ENCODE measurements at regions not wholly inside any gene's neighbourhood (a gene's known extent, or its start where the extent isn't known, plus 50 kb on each side); places are given as distances from the start of the nearest gene placed in this dataset.
A peak's percentile ranks its signal among the peaks of the same experiment; 100 is the strongest.

DNA sequence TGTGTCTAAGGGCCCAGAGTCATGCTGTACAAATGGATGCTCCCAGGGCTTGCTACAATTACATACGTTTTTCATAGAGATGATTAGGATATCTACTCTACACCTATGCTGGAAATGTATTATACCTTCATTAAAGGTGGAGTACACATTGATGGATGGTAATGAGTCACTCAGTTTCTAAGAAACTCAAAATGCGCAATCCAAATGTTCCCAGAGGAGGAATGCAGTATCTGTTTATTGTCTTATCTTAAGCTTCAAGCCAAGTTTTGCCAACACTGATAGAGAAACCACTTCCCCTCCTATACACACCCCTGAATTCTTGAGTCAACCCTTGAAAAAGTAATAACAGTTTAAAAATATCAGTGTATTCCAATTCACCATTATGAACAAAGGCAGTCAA, 266.6 kb upstream of the FAR2 start:
- in situ Hi-C loops (cut with HindIII; ENCODE audit: low sequenced_read_pairs), result no loop called here
- no peak overlapping the region for H3K4me3 ChIP-seq (ENCODE audit: low read depth, low read length)
- peak; percentile 20 for DNase-seq (ENCODE audit: low read depth, low spot score)
- TF ChIP-seq, protein P1, sequence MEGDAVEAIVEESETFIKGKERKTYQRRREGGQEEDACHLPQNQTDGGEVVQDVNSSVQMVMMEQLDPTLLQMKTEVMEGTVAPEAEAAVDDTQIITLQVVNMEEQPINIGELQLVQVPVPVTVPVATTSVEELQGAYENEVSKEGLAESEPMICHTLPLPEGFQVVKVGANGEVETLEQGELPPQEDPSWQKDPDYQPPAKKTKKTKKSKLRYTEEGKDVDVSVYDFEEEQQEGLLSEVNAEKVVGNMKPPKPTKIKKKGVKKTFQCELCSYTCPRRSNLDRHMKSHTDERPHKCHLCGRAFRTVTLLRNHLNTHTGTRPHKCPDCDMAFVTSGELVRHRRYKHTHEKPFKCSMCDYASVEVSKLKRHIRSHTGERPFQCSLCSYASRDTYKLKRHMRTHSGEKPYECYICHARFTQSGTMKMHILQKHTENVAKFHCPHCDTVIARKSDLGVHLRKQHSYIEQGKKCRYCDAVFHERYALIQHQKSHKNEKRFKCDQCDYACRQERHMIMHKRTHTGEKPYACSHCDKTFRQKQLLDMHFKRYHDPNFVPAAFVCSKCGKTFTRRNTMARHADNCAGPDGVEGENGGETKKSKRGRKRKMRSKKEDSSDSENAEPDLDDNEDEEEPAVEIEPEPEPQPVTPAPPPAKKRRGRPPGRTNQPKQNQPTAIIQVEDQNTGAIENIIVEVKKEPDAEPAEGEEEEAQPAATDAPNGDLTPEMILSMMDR (IDR thresholded peaks at IDR 0.05; ENCODE audit: low read depth, low read length), result no peak

DNA sequence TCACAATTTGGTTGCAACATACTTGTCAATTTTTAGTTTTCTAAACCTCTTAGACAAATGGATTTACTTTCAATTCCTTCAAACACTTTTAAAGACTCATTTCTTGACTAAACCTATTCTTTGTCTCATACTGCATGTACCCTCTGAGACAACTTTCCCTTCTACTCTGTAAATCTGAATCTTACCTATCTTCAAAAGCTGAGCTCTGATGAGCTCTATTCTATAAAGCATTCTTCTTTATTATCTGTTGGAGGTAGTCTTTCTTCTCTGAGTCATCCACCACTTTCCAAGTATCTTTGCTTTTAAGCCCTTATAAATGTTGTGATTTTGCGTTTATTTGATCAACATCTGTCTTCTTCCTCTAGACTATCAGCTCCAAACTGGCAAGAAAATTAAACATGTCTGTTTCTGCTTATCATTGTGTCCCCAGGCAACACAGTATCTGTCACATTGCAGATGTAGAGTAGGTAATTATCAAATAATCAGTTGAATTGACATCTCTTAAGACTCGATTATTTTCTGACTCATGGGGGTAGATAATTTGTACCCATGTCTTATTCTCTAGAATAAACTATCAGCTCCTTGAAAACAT, 265.6 kb upstream of the FAR2 start:
- DNase-seq (ENCODE audit: low read depth, low spot score), result no peak
- TF ChIP-seq, protein P1 (IDR thresholded peaks at IDR 0.05; ENCODE audit: low read depth, low read length), result no peak
- no peak overlapping the region for H3K4me3 ChIP-seq (ENCODE audit: low read depth, low read length)
- in situ Hi-C loops (cut with HindIII; ENCODE audit: low sequenced_read_pairs), result no loop called here

DNA sequence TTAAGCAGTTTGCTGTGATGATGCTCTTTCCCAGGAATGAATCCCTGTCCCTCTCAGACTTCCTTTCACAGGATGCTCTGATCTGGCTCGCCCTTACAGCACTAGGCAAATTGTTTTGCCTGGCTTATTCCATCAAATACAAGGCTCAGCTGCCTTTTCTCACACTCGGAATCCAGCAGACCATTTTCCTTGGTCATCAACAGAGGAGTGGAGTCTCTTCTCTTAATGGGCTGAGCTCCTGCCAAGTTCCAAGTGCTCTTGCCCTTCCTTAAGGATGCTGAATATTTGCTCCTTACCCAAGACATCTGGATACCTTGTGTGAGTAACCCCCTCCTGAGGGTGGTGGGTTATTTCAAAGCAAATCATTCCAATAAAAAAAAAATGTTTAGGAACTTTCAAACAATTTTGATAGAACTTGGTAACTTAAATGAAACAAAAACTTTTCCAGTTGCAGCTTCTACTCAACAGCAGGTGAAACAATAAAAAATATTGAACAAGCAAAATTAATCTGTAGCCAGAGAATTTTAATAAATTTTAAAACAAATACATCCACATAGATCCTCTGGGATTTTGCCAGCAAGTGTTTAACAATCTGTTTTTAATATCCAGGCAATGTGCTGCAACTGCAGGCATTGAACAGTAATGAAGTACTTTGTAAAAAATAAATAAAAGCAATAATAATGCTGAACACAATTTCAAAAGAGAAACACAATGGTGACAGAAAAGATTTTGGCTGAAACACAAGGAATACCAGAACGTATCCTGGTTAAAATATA, 264.0 kb upstream of the FAR2 start:
- TF ChIP-seq, protein P1 (IDR thresholded peaks at IDR 0.05; ENCODE audit: low read depth, low read length), result no peak
- in situ Hi-C loops (cut with HindIII; ENCODE audit: low sequenced_read_pairs), result no loop called here
- no peak overlapping the region for H3K4me3 ChIP-seq (ENCODE audit: low read depth, low read length)
- DNase-seq (ENCODE audit: low read depth, low spot score), result no peak

DNA sequence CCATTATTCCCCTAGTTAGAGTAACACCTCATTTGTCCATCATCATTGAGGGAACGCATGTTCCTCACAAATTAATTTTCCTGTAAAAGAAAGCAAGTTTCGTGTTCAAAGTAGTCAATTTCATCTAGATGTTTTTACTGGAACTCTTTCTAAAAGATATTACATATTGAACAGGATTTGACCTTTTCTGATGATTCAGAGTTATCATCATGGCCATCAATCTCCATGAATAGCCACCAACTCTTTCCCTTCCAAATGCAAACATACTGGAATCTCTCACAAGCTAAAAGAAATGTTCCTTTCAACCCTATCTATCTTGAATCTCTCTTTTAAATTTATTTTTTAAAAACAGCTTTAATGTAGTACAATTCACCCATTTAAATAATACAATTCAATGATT, 263.1 kb upstream of the FAR2 start:
- no peak for DNase-seq (ENCODE audit: low read depth, low spot score)
- in situ Hi-C loops (cut with HindIII; ENCODE audit: low sequenced_read_pairs), result no loop called here
- TF ChIP-seq, protein P1 (IDR thresholded peaks at IDR 0.05; ENCODE audit: low read depth, low read length), result no peak
- H3K4me3 ChIP-seq (ENCODE audit: low read depth, low read length), result no peak overlapping the region

DNA sequence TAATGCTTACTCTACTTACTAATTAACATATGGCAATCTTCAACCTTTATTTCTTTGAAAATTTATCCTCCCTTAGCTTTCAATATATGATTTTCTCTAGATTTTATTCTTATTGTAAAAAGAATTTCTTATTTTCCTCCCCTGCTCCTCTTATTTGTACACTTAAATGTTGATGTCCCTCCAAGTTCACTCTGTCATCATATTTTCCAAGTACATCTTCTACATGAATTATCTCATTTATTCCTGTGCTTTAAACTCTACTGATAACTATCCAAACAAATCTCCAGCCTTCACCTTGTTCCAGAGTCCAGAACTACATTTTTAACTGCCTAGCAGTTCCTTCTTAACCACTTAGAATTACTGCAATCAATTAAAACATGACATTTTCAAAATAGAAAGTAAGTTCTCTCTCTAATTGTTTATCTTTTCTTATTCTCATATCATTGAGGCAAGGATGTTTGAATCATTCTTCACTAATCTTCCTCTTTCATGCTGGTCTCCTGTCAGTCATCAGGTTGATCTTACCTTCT, 261.6 kb upstream of the FAR2 start:
- DNase-seq (ENCODE audit: low read depth, low spot score), result no peak
- in situ Hi-C loops (cut with HindIII; ENCODE audit: low sequenced_read_pairs), result no loop called here
- no peak overlapping the region for H3K4me3 ChIP-seq (ENCODE audit: low read depth, low read length)
- TF ChIP-seq, protein P1 (IDR thresholded peaks at IDR 0.05; ENCODE audit: low read depth, low read length), result no peak

DNA sequence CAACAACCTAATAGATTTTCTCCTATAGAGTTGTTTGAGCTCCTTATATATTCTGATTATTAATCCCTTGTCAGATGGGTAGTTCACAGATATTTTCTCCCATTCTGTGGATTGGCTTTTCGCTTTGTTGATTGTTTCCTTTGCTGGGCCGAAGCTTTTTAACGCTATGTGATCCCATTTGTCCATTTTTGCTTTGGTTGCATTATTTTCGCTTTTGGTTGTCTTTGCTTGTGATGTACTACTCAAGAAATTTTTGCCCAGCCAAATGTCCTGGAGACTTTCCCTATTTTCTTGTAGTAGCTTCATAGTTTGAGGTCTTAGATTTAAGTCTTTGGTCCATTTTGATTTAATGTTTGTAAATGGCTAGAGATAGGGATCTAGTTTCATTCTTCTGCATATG, 258.4 kb upstream of the FAR2 start:
- in situ Hi-C loops (cut with HindIII; ENCODE audit: low sequenced_read_pairs), result no loop called here
- no peak overlapping the region for H3K4me3 ChIP-seq (ENCODE audit: low read depth, low read length)
- no peak for DNase-seq (ENCODE audit: low read depth, low spot score)
- TF ChIP-seq, protein P1 (IDR thresholded peaks at IDR 0.05; ENCODE audit: low read depth, low read length), result no peak
